HAP-1 (cell line): ENCODE measurements at regions not wholly inside any gene's neighbourhood (a gene's known extent, or its start where the extent isn't known, plus 50 kb on each side); places are given as distances from the start of the nearest gene placed in this dataset.

Experiments
- DNase-seq, 2 experiments: peaks; one replicate each; pipeline ENCODE4 v3.0.0-alpha.2; 2016 to 2020; ENCODE audit warnings: low spot score in 2 of 2
- H3K27me3 ChIP-seq: fragments of 250-450 bp; sonication (Bioruptor Pico); 2 replicates; pipeline ENCODE4 v1.5.1; 2020; ENCODE audit warnings: low read depth, mild to moderate bottlenecking, moderate library complexity
- H3K36me3 ChIP-seq: fragments of 250-450 bp; sonication (Bioruptor Pico); replicated peaks from 2 replicates; pipeline ENCODE4 v1.5.1; 2020; ENCODE audit warnings: mild to moderate bottlenecking
- H3K4me1 ChIP-seq: fragments of 250-450 bp; sonication (Bioruptor Pico); 2 replicates; pipeline ENCODE4 v1.5.1; 2020; ENCODE audit warnings: mild to moderate bottlenecking
- H3K4me3 ChIP-seq: fragments of 250-450 bp; sonication (Bioruptor Pico); 2 replicates; pipeline ENCODE4 v1.5.1; 2020; ENCODE audit warnings: mild to moderate bottlenecking, moderate library complexity
- H3K9me3 ChIP-seq: fragments of 250-450 bp; sonication (Bioruptor Pico); 2 replicates; pipeline ENCODE4 v1.5.1; 2020; ENCODE audit warnings: mild to moderate bottlenecking, moderate library complexity
- in situ Hi-C: fragments of 300-500 bp; cut with MboI; formaldehyde crosslinking; loops from 3 replicates; pipeline ENCODE4 v1.14.3; 2020; ENCODE audit warnings: low sequenced_read_pairs, inconsistent platforms, mixed read lengths

GRCh38 chr3:147760941-147761340 is 351.8 kb downstream of the ZIC1 start:
- no peaks in the 10 kb centered on the region for H3K9me3 ChIP-seq
- no peak for DNase-seq
- no peaks in the 10 kb centered on the region for H3K4me1 ChIP-seq
- no peaks in the 10 kb centered on the region for H3K27me3 ChIP-seq
- H3K36me3 ChIP-seq = no peaks in the 10 kb centered on the region
- no peak overlapping the region for H3K4me3 ChIP-seq
- in situ Hi-C loops = no loop called here

GRCh38 chr3:147773116-147773630 is 364.0 kb downstream of the ZIC1 start:
- Histone ChIP-seq H3K4me3 (no peak overlapping the region), H3K9me3 (no peaks in the 10 kb centered on the region), H3K4me1 (no peaks in the 10 kb centered on the region), H3K36me3 (no peaks in the 10 kb centered on the region), H3K27me3 (no peaks in the 10 kb centered on the region)
- in situ Hi-C loops = no loop called here
- no peak for DNase-seq

GRCh38 chr3:147775411-147775810 is 366.2 kb downstream of the ZIC1 start:
- H3K36me3 ChIP-seq = no peaks in the 10 kb centered on the region
- DNase-seq = no peak
- no peaks in the 10 kb centered on the region for H3K9me3 ChIP-seq
- H3K27me3 ChIP-seq = no peaks in the 10 kb centered on the region
- H3K4me3 ChIP-seq = no peak overlapping the region
- H3K4me1 ChIP-seq = no peaks in the 10 kb centered on the region
- in situ Hi-C loops = no loop called here

- H3K36me3 ChIP-seq = no peaks in the 10 kb centered on the region
- H3K27me3 ChIP-seq = no peaks in the 10 kb centered on the region
- no peaks in the 10 kb centered on the region for H3K4me1 ChIP-seq
- DNase-seq = no peak
- H3K9me3 ChIP-seq = no peaks in the 10 kb centered on the region
- H3K4me3 ChIP-seq = no peak overlapping the region
- in situ Hi-C loops = no loop called here
Observed at GRCh38 chr3:147775816-147776530, 366.8 kb downstream of the ZIC1 start.

GRCh38 chr3:147793841-147794240 is 384.7 kb downstream of the ZIC1 start:
- in situ Hi-C loops = no loop called here
- no peak for DNase-seq
- Histone ChIP-seq H3K4me1 (no peaks in the 10 kb centered on the region; the same call in 1 of the 2 replicates), H3K36me3 (no peaks in the 10 kb centered on the region), H3K9me3 (no peaks in the 10 kb centered on the region), H3K27me3 (no peaks in the 10 kb centered on the region), H3K4me3 (no peak overlapping the region)

DNA sequence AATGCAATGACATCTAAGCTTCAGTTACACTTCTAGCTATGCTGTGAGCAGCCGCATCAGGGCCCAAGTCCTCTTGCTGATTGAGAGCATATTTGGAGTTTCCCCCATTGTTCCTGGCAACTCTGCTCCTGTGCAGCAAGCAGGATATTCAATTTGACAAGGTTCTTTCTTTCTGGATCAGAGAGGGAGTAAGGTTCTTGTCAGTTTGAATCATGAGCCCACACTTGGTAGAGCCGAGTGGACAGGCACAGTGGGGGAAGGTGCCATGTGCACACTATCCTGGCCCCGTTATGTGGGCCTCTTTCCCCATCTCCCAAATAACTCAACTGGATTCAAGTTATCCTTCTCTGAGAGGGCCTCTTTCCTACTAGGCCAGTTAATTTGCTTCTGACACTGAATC is 385.4 kb downstream of the ZIC1 start:
- no peak overlapping the region for H3K4me3 ChIP-seq
- in situ Hi-C loops = no loop called here
- no peak for DNase-seq
- H3K27me3 ChIP-seq = no peaks in the 10 kb centered on the region
- H3K36me3 ChIP-seq = no peaks in the 10 kb centered on the region
- no peaks in the 10 kb centered on the region for H3K9me3 ChIP-seq
- no peaks in the 10 kb centered on the region; the same call in 1 of the 2 replicates for H3K4me1 ChIP-seq

- DNase-seq = no peak
- in situ Hi-C loops = no loop called here
- H3K9me3 ChIP-seq = no peaks in the 10 kb centered on the region
Observed at GRCh38 chr3:147795418-147795817, 386.3 kb downstream of the ZIC1 start.

DNA sequence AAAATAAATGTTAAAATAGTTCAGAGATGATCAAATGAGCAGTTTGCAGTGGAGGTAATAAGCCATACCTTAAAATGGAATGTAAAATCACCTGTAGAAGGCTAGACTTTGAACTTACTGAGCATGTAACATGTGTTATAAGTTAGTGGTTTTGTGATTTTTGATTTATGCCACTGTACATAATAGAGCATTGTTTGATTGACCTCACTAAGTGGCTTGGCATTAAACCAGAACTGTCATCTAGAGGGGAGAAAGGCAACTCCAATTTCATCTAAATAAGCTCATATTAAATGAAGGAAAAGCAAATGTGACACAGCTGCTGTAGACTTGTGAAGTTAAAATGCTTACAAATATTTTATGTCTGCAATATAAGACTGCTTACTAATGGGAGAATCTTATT is 387.9 kb downstream of the ZIC1 start:
- in situ Hi-C loops = no loop called here
- Histone ChIP-seq H3K4me3 (no peak overlapping the region), H3K36me3 (no peaks in the 10 kb centered on the region), H3K9me3 (no peaks in the 10 kb centered on the region), H3K4me1 (no peaks in the 10 kb centered on the region; the same call in 1 of the 2 replicates), H3K27me3 (no peaks in the 10 kb centered on the region)
- DNase-seq = no peak

More at GRCh38 chr3:147795418-147795817, 386.3 kb downstream of the ZIC1 start:
- H3K4me3 ChIP-seq = no peak overlapping the region
- no peaks in the 10 kb centered on the region for H3K36me3 ChIP-seq
- no peaks in the 10 kb centered on the region; the same call in 1 of the 2 replicates for H3K4me1 ChIP-seq
- H3K27me3 ChIP-seq = no peaks in the 10 kb centered on the region

GRCh38 chr3:147799601-147800000 is 390.4 kb downstream of the ZIC1 start:
- in situ Hi-C loops = no loop called here
- Histone ChIP-seq H3K4me1 (no peaks in the 10 kb centered on the region; the same call in 1 of the 2 replicates), H3K27me3 (no peaks in the 10 kb centered on the region), H3K4me3 (no peak overlapping the region), H3K9me3 (no peaks in the 10 kb centered on the region), H3K36me3 (no peaks in the 10 kb centered on the region)
- DNase-seq = no peak

GRCh38 chr3:147807776-147808175 is 398.6 kb downstream of the ZIC1 start:
- Histone ChIP-seq H3K9me3 (no peaks in the 10 kb centered on the region), H3K4me3 (no peak overlapping the region), H3K4me1 (no peaks in the 10 kb centered on the region; the same call in 1 of the 2 replicates), H3K27me3 (no peaks in the 10 kb centered on the region), H3K36me3 (no peaks in the 10 kb centered on the region)
- no peak for DNase-seq
- in situ Hi-C loops = no loop called here

- no peak for DNase-seq
- in situ Hi-C loops = no loop called here
Observed at GRCh38 chr3:147809206-147809605, 400.0 kb downstream of the ZIC1 start.

DNA sequence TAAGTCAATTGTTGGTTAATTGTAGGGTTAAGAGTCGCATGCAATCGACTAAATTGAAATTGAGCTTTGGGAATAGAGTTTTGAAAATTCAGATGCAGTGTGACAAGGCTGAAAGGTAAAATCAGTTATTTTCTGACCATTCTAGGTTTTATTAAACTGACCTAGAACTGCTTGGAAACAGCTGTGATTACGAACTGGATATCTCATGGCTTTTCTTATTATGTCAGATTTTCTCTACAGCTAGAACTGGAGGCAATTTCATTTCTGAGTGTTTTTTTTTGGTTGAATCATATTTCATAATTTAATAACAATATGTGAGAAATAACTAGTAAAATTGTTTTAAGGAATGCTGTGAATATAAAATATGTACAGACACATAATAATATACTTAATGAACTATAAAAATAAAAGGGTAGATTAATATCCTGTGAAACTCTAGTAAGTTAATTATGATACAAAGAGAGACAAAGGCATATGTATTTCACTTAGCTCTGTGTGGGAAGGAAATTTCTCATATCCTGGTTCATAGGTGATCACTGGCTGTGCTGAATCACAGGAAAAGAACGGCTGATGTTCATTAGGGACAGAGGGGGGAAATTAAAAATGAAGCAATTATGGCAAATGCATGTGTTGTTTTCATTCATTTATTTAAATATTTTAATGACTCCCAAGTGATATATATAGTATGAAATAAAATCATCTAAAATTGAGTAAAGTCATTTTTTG is 403.2 kb downstream of the ZIC1 start:
- no peak for DNase-seq
- no peaks in the 10 kb centered on the region for H3K9me3 ChIP-seq
- H3K4me3 ChIP-seq = no peak overlapping the region
- no peaks in the 10 kb centered on the region for H3K36me3 ChIP-seq
- in situ Hi-C loops = no loop called here
- no peaks in the 10 kb centered on the region; the same call in 1 of the 2 replicates for H3K4me1 ChIP-seq
- no peaks in the 10 kb centered on the region for H3K27me3 ChIP-seq

More at GRCh38 chr3:147809206-147809605, 400.0 kb downstream of the ZIC1 start:
- Histone ChIP-seq H3K9me3 (no peaks in the 10 kb centered on the region), H3K36me3 (no peaks in the 10 kb centered on the region), H3K27me3 (no peaks in the 10 kb centered on the region), H3K4me1 (no peaks in the 10 kb centered on the region; the same call in 1 of the 2 replicates), H3K4me3 (no peak overlapping the region)

GRCh38 chr3:147813256-147813655 is 404.1 kb downstream of the ZIC1 start:
- Histone ChIP-seq H3K27me3 (no peaks in the 10 kb centered on the region), H3K4me1 (no peaks in the 10 kb centered on the region), H3K36me3 (no peaks in the 10 kb centered on the region), H3K9me3 (no peaks in the 10 kb centered on the region), H3K4me3 (no peak overlapping the region)
- no peak for DNase-seq
- in situ Hi-C loops = no loop called here

DNA sequence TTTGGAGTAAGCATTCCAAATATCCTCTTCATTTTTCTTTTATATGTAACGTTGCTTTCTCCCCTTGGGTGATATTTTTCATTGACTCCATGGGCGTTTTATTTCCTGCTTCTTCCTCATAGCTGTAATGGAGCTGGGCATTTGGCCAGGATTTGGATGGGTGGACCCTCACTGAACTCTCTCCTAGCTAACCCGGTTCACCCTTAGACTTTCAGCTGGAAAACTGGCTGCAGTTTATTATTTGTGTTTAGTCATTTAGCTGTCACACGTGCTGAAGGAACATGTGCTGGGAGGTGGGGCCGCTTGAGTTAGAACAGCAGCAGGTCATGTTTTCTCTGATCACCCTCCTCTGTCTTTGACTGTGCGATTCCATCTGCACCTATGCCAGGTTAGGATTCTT is 407.6 kb downstream of the ZIC1 start:
- Histone ChIP-seq H3K9me3 (no peaks in the 10 kb centered on the region), H3K36me3 (no peaks in the 10 kb centered on the region), H3K4me3 (no peak overlapping the region), H3K27me3 (no peaks in the 10 kb centered on the region), H3K4me1 (no peaks in the 10 kb centered on the region)
- in situ Hi-C loops = no loop called here
- no peak for DNase-seq
